GM21619 (cell line): ENCODE measurements at regions not wholly inside any gene's neighbourhood (a gene's known extent, or its start where the extent isn't known, plus 50 kb on each side); places are given as distances from the start of the nearest gene placed in this dataset.

ENCODE experiments used
- ATAC-seq: cut with Tn5 transposase; IDR thresholded peaks from one replicate; pipeline ENCODE4 v1.9.1; 2021; ENCODE audit not compliant: unreplicated experiment

DNA sequence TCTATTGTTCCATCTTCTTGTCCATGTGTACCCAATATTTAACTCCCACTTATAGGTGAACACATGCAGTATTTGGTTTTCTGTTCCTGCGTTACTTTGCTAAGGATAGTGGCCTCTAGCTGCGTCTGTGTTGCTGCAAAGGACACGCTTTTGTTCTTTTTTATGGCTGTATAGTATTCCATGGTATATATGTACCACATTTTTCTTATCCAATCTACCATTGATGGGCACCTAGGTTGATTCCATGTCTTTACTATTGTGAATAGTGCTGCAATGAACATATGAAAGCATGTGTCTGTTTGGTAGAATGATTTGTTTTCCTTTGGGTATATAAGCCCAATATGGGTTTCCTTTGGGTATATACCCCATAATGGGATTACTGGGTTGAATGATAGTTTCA, 77.3 kb upstream of the MMADHC start:
- no peak for ATAC-seq

DNA sequence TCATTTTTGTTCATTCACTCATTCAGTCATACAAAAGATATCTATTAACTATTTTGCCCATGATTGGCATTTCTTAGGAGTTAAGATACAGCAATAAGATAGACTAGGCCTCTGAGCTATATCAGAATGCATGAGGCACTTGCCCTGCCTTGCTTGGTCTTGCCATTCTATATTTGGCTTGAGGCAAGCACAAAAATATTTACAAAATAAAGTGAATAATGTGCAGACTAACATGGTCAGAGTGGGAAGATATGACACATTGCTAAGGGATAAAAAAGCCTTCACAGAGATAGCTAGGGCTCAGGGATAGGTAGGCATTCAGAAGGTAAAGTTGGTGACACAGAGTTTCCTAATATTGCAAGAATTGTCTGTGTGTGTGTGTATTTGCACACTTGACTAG, 75.0 kb upstream of the MMADHC start:
- ATAC-seq = no peak

- ATAC-seq = no peak
Observed at GRCh38 chr2:149661844-149662243, 74.3 kb upstream of the MMADHC start.

DNA sequence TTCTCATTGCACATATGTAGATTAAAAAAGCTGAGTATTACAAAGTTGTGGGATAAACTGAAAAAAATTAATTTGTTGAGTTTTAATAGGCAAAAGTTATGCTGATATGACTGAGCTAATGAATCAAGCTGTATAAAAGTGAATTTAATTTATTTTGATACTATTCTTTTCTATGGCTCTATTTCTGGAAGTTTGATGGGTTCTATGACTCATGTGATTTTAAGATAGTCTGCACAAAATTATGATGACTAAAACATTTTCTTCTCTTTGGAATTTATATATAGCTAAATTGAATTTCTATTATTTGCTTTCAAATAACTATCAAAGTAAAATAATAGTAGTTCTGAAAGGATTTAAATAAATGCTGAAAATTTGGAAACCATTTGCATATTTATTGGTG, 71.0 kb upstream of the MMADHC start:
- ATAC-seq = no peak

- ATAC-seq = no peak
Observed at GRCh38 chr2:149657401-149658040, 69.9 kb upstream of the MMADHC start.

GRCh38 chr2:149656996-149657395, 69.4 kb upstream of the MMADHC start:
- ATAC-seq = no peak

GRCh38 chr2:149653831-149654445, 66.4 kb upstream of the MMADHC start:
- no peak for ATAC-seq

- ATAC-seq = no peak
Observed at GRCh38 chr2:149652926-149653325, 65.4 kb upstream of the MMADHC start.

GRCh38 chr2:149652526-149652925, 65.0 kb upstream of the MMADHC start:
- ATAC-seq = no peak

GRCh38 chr2:149651229-149651628, 63.7 kb upstream of the MMADHC start:
- ATAC-seq = no peak

DNA sequence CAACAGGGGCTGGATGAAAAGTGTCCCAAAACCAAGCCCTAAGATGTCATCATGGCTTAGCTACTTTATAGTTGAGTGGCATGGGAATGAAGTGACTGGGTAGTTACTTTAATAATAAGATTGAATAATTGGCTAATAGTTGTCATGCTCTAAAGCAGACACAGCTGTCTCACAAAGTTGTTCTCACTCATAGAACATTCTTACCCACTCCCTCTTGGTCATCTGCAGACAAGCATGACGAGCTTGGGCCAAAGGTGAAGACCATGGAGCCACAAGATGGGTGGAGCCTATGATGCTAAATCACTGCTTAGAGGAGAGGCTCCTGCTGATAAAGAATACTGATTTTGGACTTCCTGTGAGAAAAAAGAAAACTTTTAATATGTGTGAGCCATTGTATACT, 62.4 kb upstream of the MMADHC start:
- no peak for ATAC-seq

DNA sequence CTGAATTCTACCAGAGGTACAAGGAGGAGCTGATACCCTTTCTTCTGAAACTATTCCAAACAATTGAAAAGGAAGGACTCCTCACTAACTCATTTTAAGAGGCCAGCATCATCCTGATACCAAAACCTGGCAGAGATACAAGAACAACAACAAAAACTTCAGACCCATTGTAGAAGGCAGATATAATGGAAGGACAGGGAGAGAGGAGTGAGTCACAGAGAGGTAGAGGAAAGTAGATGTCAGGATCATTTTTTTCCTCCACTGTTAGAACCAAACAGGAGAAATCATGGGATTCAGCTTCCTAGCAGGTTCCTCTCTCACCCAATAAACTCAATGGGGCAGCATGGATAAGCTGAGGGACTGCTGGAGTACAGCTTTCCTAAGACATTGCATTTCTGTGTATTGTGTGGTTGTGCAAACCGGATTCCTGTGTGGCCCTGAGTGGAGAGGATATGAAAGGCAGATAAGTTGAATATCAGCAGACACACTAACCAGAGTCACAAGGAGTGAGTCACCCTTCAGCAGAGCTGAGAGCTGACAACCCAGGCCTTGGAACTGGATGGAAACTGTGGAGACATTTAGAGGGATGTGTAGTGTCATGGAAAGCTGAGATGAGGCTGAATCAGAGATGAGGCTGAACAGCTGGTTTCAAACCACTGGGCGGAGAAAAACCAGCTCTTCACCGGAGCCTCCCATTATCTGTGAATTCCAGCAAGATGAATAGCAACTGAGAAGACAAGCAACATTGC, 60.9 kb upstream of the MMADHC start:
- ATAC-seq = no peak

GRCh38 chr2:149645391-149645790, 57.8 kb upstream of the MMADHC start:
- no peak for ATAC-seq
